GM12878 (cell line): ENCODE measurements at regions not wholly inside any gene's neighbourhood (a gene's known extent, or its start where the extent isn't known, plus 50 kb on each side); places are given as distances from the start of the nearest gene placed in this dataset.

ENCODE experiments used
- ATAC-seq: fragments of 200-7000 bp; cut with Tn5 transposase; 3 replicates; pipeline ENCODE4 v1.9.1; 2020; ENCODE audit warnings: mild to moderate bottlenecking, moderate library complexity
- BruUV-seq: library from RNA; stranded (reverse); fragments of 400-500 nt; replicated peaks from 2 replicates; lab custom pipeline; 2021; lab: Mats Ljungman, UMichigan
- CTCF ChIA-PET: fragments of 300-600 bp; sonication (Branson Sonifier 250); formaldehyde crosslinking; extraction: SDS; loops from one replicate; lab custom pipeline; 2021; ENCODE audit warnings: inconsistent platforms; lab: Yijun Ruan, JAX
- POLR2A ChIA-PET: fragments of 350-600 bp; formaldehyde crosslinking; extraction: SDS; loops from one replicate; lab custom pipeline; 2021; ENCODE audit warnings: inconsistent platforms; lab: Charles Lee
- RAD21 ChIA-PET: fragments of 300-600 bp; sonication (Branson Sonifier 250); formaldehyde crosslinking; loops from one replicate; lab custom pipeline; 2023; ENCODE audit warnings: antibody characterized with exemption; ENCODE audit not compliant: unreplicated experiment; lab: Charles Lee
- SMC1A ChIA-PET: fragments of 300-600 bp; sonication (Branson Sonifier 250); formaldehyde crosslinking; loops from one replicate; lab custom pipeline; 2023; ENCODE audit not compliant: unreplicated experiment, uncharacterized antibody; lab: Charles Lee
- DNase-seq: peaks from one replicate; pipeline ENCODE4 v3.0.0-alpha.2; 2011; ENCODE audit warnings: low read depth, low spot score
- FAIRE-seq: peaks from 3 replicates; lab custom pipeline; 2011; peaks lifted over from hg19 to GRCh38; lab: Jason Lieb, UNC
- H2AFZ ChIP-seq: 2 replicates; pipeline ENCODE4 v1.6.0; 2011; ENCODE audit warnings: low read depth, low read length, control low read depth; ENCODE audit not compliant: control insufficient read depth
- H3K27ac ChIP-seq: 2 replicates; pipeline ENCODE4 v1.5.1; 2011; ENCODE audit warnings: control low read depth; ENCODE audit not compliant: control insufficient read depth, insufficient read depth
- H3K27me3 ChIP-seq, 2 experiments: replicated peaks in 1 of 2; 2 replicates each; pipeline versions ENCODE4 v1.6.0 to v1.6.1; 2011; ENCODE audit warnings: low read length in 1 of 2; ENCODE audit not compliant: control insufficient read depth in 2 of 2, insufficient read depth in 2 of 2
- H3K36me3 ChIP-seq, 2 experiments: 2 replicates each; pipeline ENCODE4 v1.5.1; 2011; ENCODE audit warnings: low read length in 1 of 2; ENCODE audit not compliant: control insufficient read depth in 2 of 2, insufficient read depth in 2 of 2
- H3K4me1 ChIP-seq: 2 replicates; pipeline ENCODE4 v1.6.1; 2011; ENCODE audit warnings: mild to moderate bottlenecking, low read length, moderate library complexity, mixed read lengths; ENCODE audit not compliant: control insufficient read depth, insufficient read depth
- H3K4me2 ChIP-seq: 2 replicates; pipeline ENCODE4 v1.6.0; 2011; ENCODE audit warnings: control low read depth; ENCODE audit not compliant: control insufficient read depth, insufficient read depth
- H3K4me3 ChIP-seq: fragments of 200-600 bp; sonication (generic); 2 replicates; pipeline ENCODE4 v1.5.1; 2016
- H3K79me2 ChIP-seq: 2 replicates; pipeline ENCODE4 v1.6.0; 2011; ENCODE audit warnings: low read length; ENCODE audit not compliant: control insufficient read depth, insufficient read depth
- H3K9ac ChIP-seq: 2 replicates; pipeline ENCODE4 v1.8.0; 2011; ENCODE audit warnings: low read length, control low read depth, mixed read lengths; ENCODE audit not compliant: control insufficient read depth, insufficient read depth
- H3K9me3 ChIP-seq: replicated peaks from 3 replicates; pipeline ENCODE4 v1.5.1; 2011; ENCODE audit warnings: mild to moderate bottlenecking, low read length; ENCODE audit not compliant: control insufficient read depth, insufficient read depth
- H4K20me1 ChIP-seq: 2 replicates; pipeline ENCODE4 v1.6.0; 2011; ENCODE audit not compliant: control insufficient read depth, insufficient read depth
- EP300 ChIP-seq, 2 experiments: fragments of 150-350 bp in 1 of 2; IDR thresholded peaks; 2 replicates each; pipeline ENCODE4 v1.6.1; 2011 to 2012; ENCODE audit warnings: low read depth in 2 of 2, low read length in 2 of 2, borderline replicate concordance in 1 of 2, improper control_type of control experiment in 1 of 2, inconsistent platforms in 1 of 2; ENCODE audit not compliant: control insufficient read depth in 1 of 2
- HDAC2 ChIP-seq: fragments of 200-600 bp; sonication (generic); IDR thresholded peaks from 2 replicates; pipeline ENCODE4 v1.6.1; 2017
- IKZF1 ChIP-seq: fragments of 450-650 bp; conservative IDR thresholded peaks from 2 replicates; pipeline ENCODE4 v1.6.1; 2017; ENCODE audit warnings: antibody characterized with exemption, mild to moderate bottlenecking
- MAX ChIP-seq: IDR thresholded peaks from 2 replicates; pipeline ENCODE4 v1.6.1; 2012; ENCODE audit warnings: low read depth, low read length, improper control_type of control experiment
- NFXL1 ChIP-seq: fragments of 450-650 bp; IDR thresholded peaks from 2 replicates; pipeline ENCODE4 v1.6.1; 2017; ENCODE audit warnings: antibody characterized with exemption, mild to moderate bottlenecking, borderline replicate concordance
- POLR2AphosphoS5 ChIP-seq: IDR thresholded peaks from 2 replicates; pipeline ENCODE4 v1.6.1; 2011; ENCODE audit warnings: mild to moderate bottlenecking, low read length, inconsistent platforms
- RCOR1 ChIP-seq: conservative IDR thresholded peaks from 2 replicates; pipeline ENCODE4 v1.6.1; 2012; ENCODE audit warnings: low read depth, low read length, improper control_type of control experiment
- SIN3A ChIP-seq: IDR thresholded peaks from 2 replicates; pipeline ENCODE4 v1.6.1; 2012; ENCODE audit warnings: low read depth, low read length, improper control_type of control experiment
- ZNF622 ChIP-seq: fragments of 450-650 bp; IDR thresholded peaks from 2 replicates; pipeline ENCODE4 v1.6.1; 2017; ENCODE audit warnings: mild to moderate bottlenecking, inconsistent platforms
- WGBS: methylation state at CpG from one replicate; pipeline ENCODE4 v1.1.6; 2016; ENCODE audit warnings: low lambda C conversion rate; ENCODE audit not compliant: insufficient replicate concordance, insufficient coverage; ENCODE audit errors: missing lambda C conversion rate; 5-methylcytosine and 5-hydroxymethylcytosine counted together
- in situ Hi-C: fragments of 300-500 bp; cut with MboI; formaldehyde crosslinking; loops from 9 replicates; pipeline ENCODE4 v1.14.3; 2018; ENCODE audit warnings: mixed read lengths
- intact Hi-C: fragments of 100-400 bp; cut with micrococcal nuclease; formaldehyde crosslinking; loops from one replicate; pipeline ENCODE4 v1.14.2; 2022; ENCODE audit not compliant: unreplicated experiment
- TF ChIP-seq, protein P1 (sequence below): IDR thresholded peaks from 2 replicates; pipeline ENCODE4 v1.6.1; 2011; ENCODE audit warnings: mild to moderate bottlenecking, low read depth, low read length, moderate library complexity; ENCODE audit not compliant: insufficient replicate concordance
- TF ChIP-seq, protein P2 (sequence below): fragments of 150-350 bp; IDR thresholded peaks from 2 replicates; pipeline ENCODE4 v1.6.1; 2014; ENCODE audit warnings: mild to moderate bottlenecking, low read depth, low read length

DNA sequence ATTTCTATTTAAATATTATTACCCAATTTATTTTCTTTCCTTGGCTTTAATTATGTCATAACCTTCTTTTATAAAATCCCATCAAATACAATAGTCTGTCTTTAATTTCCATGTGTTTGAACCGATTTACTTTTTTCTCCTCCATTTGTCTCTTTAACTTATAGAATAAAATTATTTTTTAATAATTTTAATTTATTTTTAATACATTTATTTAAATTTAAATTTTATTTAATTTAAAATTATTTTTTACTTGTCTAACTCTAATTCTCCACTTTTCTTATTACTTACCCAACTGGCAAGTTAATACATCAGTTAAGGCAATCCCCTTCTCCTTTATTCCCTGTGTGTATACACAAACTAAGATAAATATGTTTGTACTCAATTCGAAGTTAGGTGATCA is 817.6 kb upstream of the NR2F2 start:
- Histone ChIP-seq H3K79me2 (no peaks in the 10 kb centered on the region), H4K20me1 (no peaks in the 10 kb centered on the region), H3K4me2 (no peak overlapping the region), H3K36me3 (no peaks in the 10 kb centered on the region), H3K27ac (no peak overlapping the region), H3K4me3 (no peak overlapping the region), H2AFZ (no peak overlapping the region), H3K4me1 (no peaks in the 10 kb centered on the region), H3K9ac (no peak overlapping the region), H3K27me3 (no peaks in the 10 kb centered on the region), H3K9me3 (no peaks in the 10 kb centered on the region; the same call in 2 of the 3 replicates)
- ATAC-seq (no peak), FAIRE-seq (no peak), DNase-seq (no peak)
- RAD21 ChIA-PET = no interaction called here
- 0% methylated on average over 2 of the region's 2 CpGs for WGBS
- no TSS peak for BruUV-seq
- CTCF ChIA-PET = no interaction called here
- in situ Hi-C loops = no loop called here
- no peak for TF ChIP-seq EP300 (IDR thresholded peaks at IDR 0.05; ENCODE audit: borderline replicate concordance in 1 of 2, control insufficient read depth in 1 of 2, low read depth in 2 of 2, low read length in 2 of 2)
- TF ChIP-seq HDAC2 = no peak
- TF ChIP-seq SIN3A = no peak
- no peak for TF ChIP-seq ZNF622
- TF ChIP-seq, protein P1, sequence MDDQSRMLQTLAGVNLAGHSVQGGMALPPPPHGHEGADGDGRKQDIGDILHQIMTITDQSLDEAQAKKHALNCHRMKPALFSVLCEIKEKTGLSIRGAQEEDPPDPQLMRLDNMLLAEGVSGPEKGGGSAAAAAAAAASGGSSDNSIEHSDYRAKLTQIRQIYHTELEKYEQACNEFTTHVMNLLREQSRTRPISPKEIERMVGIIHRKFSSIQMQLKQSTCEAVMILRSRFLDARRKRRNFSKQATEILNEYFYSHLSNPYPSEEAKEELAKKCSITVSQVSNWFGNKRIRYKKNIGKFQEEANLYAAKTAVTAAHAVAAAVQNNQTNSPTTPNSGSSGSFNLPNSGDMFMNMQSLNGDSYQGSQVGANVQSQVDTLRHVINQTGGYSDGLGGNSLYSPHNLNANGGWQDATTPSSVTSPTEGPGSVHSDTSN = no peak
- TF ChIP-seq RCOR1 = no peak
- TF ChIP-seq, protein P2, sequence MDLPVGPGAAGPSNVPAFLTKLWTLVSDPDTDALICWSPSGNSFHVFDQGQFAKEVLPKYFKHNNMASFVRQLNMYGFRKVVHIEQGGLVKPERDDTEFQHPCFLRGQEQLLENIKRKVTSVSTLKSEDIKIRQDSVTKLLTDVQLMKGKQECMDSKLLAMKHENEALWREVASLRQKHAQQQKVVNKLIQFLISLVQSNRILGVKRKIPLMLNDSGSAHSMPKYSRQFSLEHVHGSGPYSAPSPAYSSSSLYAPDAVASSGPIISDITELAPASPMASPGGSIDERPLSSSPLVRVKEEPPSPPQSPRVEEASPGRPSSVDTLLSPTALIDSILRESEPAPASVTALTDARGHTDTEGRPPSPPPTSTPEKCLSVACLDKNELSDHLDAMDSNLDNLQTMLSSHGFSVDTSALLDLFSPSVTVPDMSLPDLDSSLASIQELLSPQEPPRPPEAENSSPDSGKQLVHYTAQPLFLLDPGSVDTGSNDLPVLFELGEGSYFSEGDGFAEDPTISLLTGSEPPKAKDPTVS = no peak
- no peak for TF ChIP-seq MAX
- no peak for TF ChIP-seq NFXL1
- no peak for TF ChIP-seq POLR2AphosphoS5
- no peak for TF ChIP-seq IKZF1
- POLR2A ChIA-PET = no interaction called here
- intact Hi-C loops = no loop called here
- SMC1A ChIA-PET = interaction anchor here (0.6 kb wide), 1 partner anchor 610 kb away, joined by 3 read pairs; no protein-coding TSS in a partner anchor
